HepG2 (cell line): ENCODE measurements at regions not wholly inside any gene's neighbourhood (a gene's known extent, or its start where the extent isn't known, plus 50 kb on each side); places are given as distances from the start of the nearest gene placed in this dataset.

Source experiments
- AGO2 ChIP-seq: fragments of 200-400 bp; formaldehyde crosslinking; optimal IDR thresholded peaks from 2 replicates; pipeline ENCODE3; 2017; ENCODE audit warnings: mild to moderate bottlenecking, low read depth, low read length, moderate library complexity
- CBX1 ChIP-seq: IDR thresholded peaks from one replicate; pipeline ENCODE4 v1.6.1; 2016; ENCODE audit warnings: antibody characterized with exemption, low read depth
- DPF2 ChIP-seq: sonication (generic); formaldehyde crosslinking; IDR thresholded peaks from 2 replicates; pipeline ENCODE4 v1.4.0; 2020; ENCODE audit warnings: mild to moderate bottlenecking, low read depth, missing genetic modification reagents, borderline replicate concordance
- HMGXB4 ChIP-seq, 2 experiments: sonication (generic) in 1 of 2; formaldehyde crosslinking in 1 of 2; IDR thresholded peaks; 2 replicates each; pipeline versions ENCODE4 v1.4.0 to v1.6.1; 2018 to 2020; ENCODE audit warnings: missing genetic modification reagents in 2 of 2, borderline replicate concordance in 1 of 2, low read depth in 1 of 2, mild to moderate bottlenecking in 1 of 2, missing biosample characterization in 1 of 2
- HOXA9 ChIP-seq: sonication (generic); formaldehyde crosslinking; IDR thresholded peaks from 2 replicates; pipeline ENCODE4 v1.8.1; 2022; ENCODE audit warnings: missing genetic modification reagents, mild to moderate bottlenecking, moderate library complexity, borderline replicate concordance
- PLSCR1 ChIP-seq: sonication (generic); formaldehyde crosslinking; IDR thresholded peaks from 2 replicates; pipeline ENCODE4 v1.5.0; 2020; ENCODE audit warnings: missing genetic modification reagents, mild to moderate bottlenecking, borderline replicate concordance
- RXRB ChIP-seq: IDR thresholded peaks from 2 replicates; pipeline ENCODE4 v1.6.1; 2016; ENCODE audit warnings: borderline replicate concordance, missing genetic modification reagents, missing compliant biosample characterization
- SALL1 ChIP-seq: sonication (generic); formaldehyde crosslinking; IDR thresholded peaks from 2 replicates; pipeline ENCODE4 v1.8.0; 2022; ENCODE audit warnings: mild to moderate bottlenecking, missing genetic modification reagents
- SRSF4 ChIP-seq: fragments of 200-400 bp; formaldehyde crosslinking; IDR thresholded peaks from one replicate; pipeline ENCODE4 v1.6.1; 2018; ENCODE audit warnings: mild to moderate bottlenecking, low read depth, low read length, moderate library complexity; ENCODE audit not compliant: poor library complexity, severe bottlenecking
- THAP7 ChIP-seq: sonication (generic); formaldehyde crosslinking; IDR thresholded peaks from 2 replicates; pipeline ENCODE4 v1.8.1; 2023; ENCODE audit warnings: mild to moderate bottlenecking, missing genetic modification reagents
- WIZ ChIP-seq: sonication (generic); formaldehyde crosslinking; IDR thresholded peaks from 2 replicates; pipeline ENCODE4 v1.5.1; 2020; ENCODE audit warnings: mild to moderate bottlenecking, missing genetic modification reagents
- YEATS2 ChIP-seq: sonication (generic); formaldehyde crosslinking; IDR thresholded peaks from 2 replicates; pipeline ENCODE4 v1.4.0; 2020; ENCODE audit warnings: missing genetic modification reagents, borderline replicate concordance
- ZHX1 ChIP-seq: sonication (generic); formaldehyde crosslinking; IDR thresholded peaks from 2 replicates; pipeline ENCODE4 v1.8.1; 2022; ENCODE audit warnings: low read depth, mild to moderate bottlenecking, missing genetic modification reagents
- ZNF451 ChIP-seq: sonication (generic); formaldehyde crosslinking; IDR thresholded peaks from 2 replicates; pipeline ENCODE4 v1.5.0; 2020; ENCODE audit warnings: mild to moderate bottlenecking, missing genetic modification reagents
- ZNF512B ChIP-seq: sonication (generic); formaldehyde crosslinking; IDR thresholded peaks from 2 replicates; pipeline ENCODE4 v1.5.1; 2020; ENCODE audit warnings: missing genetic modification reagents, mild to moderate bottlenecking, borderline replicate concordance
- ZNF569 ChIP-seq: sonication (generic); formaldehyde crosslinking; IDR thresholded peaks from 2 replicates; pipeline ENCODE4 v1.5.0; 2020; ENCODE audit warnings: mild to moderate bottlenecking, missing genetic modification reagents, moderate library complexity, borderline replicate concordance
- ZNF660 ChIP-seq: sonication (generic); formaldehyde crosslinking; IDR thresholded peaks from 2 replicates; pipeline ENCODE4 v1.5.1; 2020; ENCODE audit warnings: mild to moderate bottlenecking, low read depth, missing genetic modification reagents, borderline replicate concordance
- ZNF777 ChIP-seq: sonication (generic); formaldehyde crosslinking; IDR thresholded peaks from 2 replicates; pipeline ENCODE4 v1.4.0; 2020; ENCODE audit warnings: missing genetic modification reagents
- ZNF792 ChIP-seq: IDR thresholded peaks from 2 replicates; pipeline ENCODE4 v1.6.1; 2016

- TF ChIP-seq HMGXB4 (CRISPR knock-in tag; IDR thresholded peaks at IDR 0.05; ENCODE audit: borderline replicate concordance in 1 of 2, low read depth in 1 of 2): peak; percentile 37 to 67; a peak in 2 of 4 replicates
- peak; percentile 99 for TF ChIP-seq ZNF792 (CRISPR knock-in tag)
- no peak for TF ChIP-seq ZNF777 (CRISPR knock-in tag)
- TF ChIP-seq ZNF451 (CRISPR knock-in tag): no peak
- no peak for TF ChIP-seq CBX1
- TF ChIP-seq YEATS2 (CRISPR knock-in tag): no peak
- TF ChIP-seq ZNF512B (CRISPR knock-in tag): 0 out of 2 replicates have a peak, but pooled peaks have one; percentile 89
- no peak for TF ChIP-seq HOXA9 (CRISPR knock-in tag)
- peak; percentile 97 for TF ChIP-seq SALL1
- no peak for TF ChIP-seq ZHX1
- TF ChIP-seq RXRB (CRISPR knock-in tag): peak; percentile 95
- no peak for TF ChIP-seq ZNF660 (CRISPR knock-in tag)
- TF ChIP-seq ZNF569 (CRISPR knock-in tag): no peak
- peak; percentile 96 for TF ChIP-seq DPF2 (CRISPR knock-in tag)
- no peak for TF ChIP-seq AGO2
- TF ChIP-seq SRSF4: no peak
- TF ChIP-seq PLSCR1 (CRISPR knock-in tag): no peak
- TF ChIP-seq WIZ (CRISPR knock-in tag): no peak
- no peak for TF ChIP-seq THAP7 (CRISPR knock-in tag)
Observed at GRCh38 chr13:50244713-50245574, 229.7 kb downstream of the KCNRG start (continued).
